Endothelial cell (in vitro differentiated cells): ENCODE measurements at regions not wholly inside any gene's neighbourhood (a gene's known extent, or its start where the extent isn't known, plus 50 kb on each side); places are given as distances from the start of the nearest gene placed in this dataset.
"Not testable (repeated sequence)": the region's sequence is repeated elsewhere in the genome, so short reads cannot be mapped to it uniquely, and the experiment has no call there.

Experiments
- DNase-seq: peaks from one replicate; pipeline ENCODE4 v3.0.0; 2021; ENCODE audit warnings: low spot score
- H3K27ac Mint-ChIP-seq: one replicate; pipeline ENCODE4 v1.8.0; 2021; ENCODE audit warnings: mixed read lengths, inconsistent platforms; ENCODE audit not compliant: unreplicated experiment
- H3K27me3 Mint-ChIP-seq: one replicate; pipeline ENCODE4 v1.8.0; 2021; ENCODE audit warnings: mild to moderate bottlenecking, moderate library complexity, mixed read lengths, inconsistent platforms; ENCODE audit not compliant: unreplicated experiment
- H3K36me3 Mint-ChIP-seq: one replicate; pipeline ENCODE4 v1.8.0; 2021; ENCODE audit warnings: mild to moderate bottlenecking, low read depth, mixed read lengths, inconsistent platforms; ENCODE audit not compliant: unreplicated experiment
- H3K4me1 Mint-ChIP-seq: one replicate; pipeline ENCODE4 v1.8.0; 2021; ENCODE audit warnings: mild to moderate bottlenecking, mixed read lengths, inconsistent platforms; ENCODE audit not compliant: unreplicated experiment
- H3K4me3 Mint-ChIP-seq: one replicate; pipeline ENCODE4 v1.8.0; 2021; ENCODE audit warnings: mild to moderate bottlenecking, mixed read lengths, inconsistent platforms; ENCODE audit not compliant: unreplicated experiment
- H3K9me3 Mint-ChIP-seq: one replicate; pipeline ENCODE4 v1.8.0; 2021; ENCODE audit warnings: mixed read lengths, inconsistent platforms; ENCODE audit not compliant: unreplicated experiment
- CTCF ChIP-seq: fragments of 200-600 bp; sonication (generic); IDR thresholded peaks from one replicate; pipeline ENCODE4 v1.5.0; 2021; ENCODE audit warnings: antibody characterized with exemption; ENCODE audit not compliant: unreplicated experiment

- Mint-ChIP-seq H3K27ac (no peak overlapping the region), H3K4me1 (peaks cover 5% of the 10 kb centered on the region), H3K27me3 (peaks cover under 1% of the 10 kb centered on the region), H3K36me3 (peaks cover 13% of the 10 kb centered on the region), H3K4me3 (no peak overlapping the region), H3K9me3 (no peaks in the 10 kb centered on the region)
- no peak for TF ChIP-seq CTCF
- DNase-seq: no peak
Observed at GRCh38 chr12:124374147-124374546, 79.3 kb downstream of the RFLNA start.

GRCh38 chr12:124373701-124374100 is 78.8 kb downstream of the RFLNA start:
- not testable (repeated sequence) for H3K27ac Mint-ChIP-seq, H3K27me3 Mint-ChIP-seq, H3K4me3 Mint-ChIP-seq, H3K9me3 Mint-ChIP-seq, DNase-seq, H3K4me1 Mint-ChIP-seq
- H3K36me3 Mint-ChIP-seq: peaks cover 13% of the 10 kb centered on the region

- Mint-ChIP-seq H3K9me3 (no peaks in the 10 kb centered on the region), H3K4me3 (no peak overlapping the region), H3K4me1 (peaks cover 5% of the 10 kb centered on the region), H3K36me3 (peaks cover 13% of the 10 kb centered on the region), H3K27me3 (peaks cover 2% of the 10 kb centered on the region), H3K27ac (no peak overlapping the region)
- no peak for DNase-seq
- no peak for TF ChIP-seq CTCF
Observed at GRCh38 chr12:124372831-124373230, 77.9 kb downstream of the RFLNA start.

- no peak overlapping the region for H3K4me3 Mint-ChIP-seq
- peaks cover 3% of the 10 kb centered on the region for H3K4me1 Mint-ChIP-seq
- TF ChIP-seq CTCF: no peak
- peaks cover 2% of the 10 kb centered on the region for H3K27me3 Mint-ChIP-seq
- no peaks in the 10 kb centered on the region for H3K9me3 Mint-ChIP-seq
- DNase-seq: no peak
- H3K27ac Mint-ChIP-seq: no peak overlapping the region
- H3K36me3 Mint-ChIP-seq: peaks cover 10% of the 10 kb centered on the region
Observed at GRCh38 chr12:124371970-124372555, 77.2 kb downstream of the RFLNA start.

GRCh38 chr12:124371366-124371765 is 76.5 kb downstream of the RFLNA start:
- peaks cover 3% of the 10 kb centered on the region for H3K4me1 Mint-ChIP-seq
- no peak for TF ChIP-seq CTCF
- peaks cover 5% of the 10 kb centered on the region for H3K27me3 Mint-ChIP-seq
- no peak overlapping the region for H3K4me3 Mint-ChIP-seq
- no peak overlapping the region for H3K27ac Mint-ChIP-seq
- peaks cover 12% of the 10 kb centered on the region for H3K36me3 Mint-ChIP-seq
- H3K9me3 Mint-ChIP-seq: no peaks in the 10 kb centered on the region
- DNase-seq: no peak
